Loucy (cell line): ENCODE measurements at regions not wholly inside any gene's neighbourhood (a gene's known extent, or its start where the extent isn't known, plus 50 kb on each side); places are given as distances from the start of the nearest gene placed in this dataset.

Experiments
- CTCF ChIP-seq: fragments of 200-600 bp; sonication (generic); conservative IDR thresholded peaks from 2 replicates; pipeline ENCODE4 v1.5.1; 2014; ENCODE audit warnings: mild to moderate bottlenecking, antibody characterized with exemption, low read length
- EZH2phosphoT487 ChIP-seq: fragments of 200-600 bp; IDR thresholded peaks from 2 replicates; pipeline ENCODE4 v1.6.1; 2018; ENCODE audit warnings: antibody characterized with exemption, mild to moderate bottlenecking, moderate library complexity, borderline replicate concordance

- no peak for TF ChIP-seq CTCF
- TF ChIP-seq EZH2phosphoT487, result no peak
Measured at GRCh38 chr1:80646053-80646452, 1154.7 kb upstream of the ADGRL2 start.
